Astrocyte of the cerebellum (primary cell): ENCODE measurements at regions not wholly inside any gene's neighbourhood (a gene's known extent, or its start where the extent isn't known, plus 50 kb on each side); places are given as distances from the start of the nearest gene placed in this dataset.

Experiments used
- DNase-seq: peaks from one replicate; pipeline ENCODE4 v3.0.0-alpha.2; 2011; ENCODE audit warnings: low read depth
- H3K4me3 ChIP-seq: 2 replicates; pipeline ENCODE4 v1.5.1; 2011; ENCODE audit warnings: mild to moderate bottlenecking, low read depth, low read length, moderate library complexity
- in situ Hi-C: cut with HindIII; loops from 2 replicates; pipeline ENCODE4 v1.10.0; 2017; ENCODE audit warnings: low sequenced_read_pairs
- TF ChIP-seq, protein P1 (sequence below): IDR thresholded peaks from 2 replicates; pipeline ENCODE4 v1.5.1; 2012; ENCODE audit warnings: low read length, low read depth, moderate library complexity, mild to moderate bottlenecking; ENCODE audit errors: missing control alignments

DNA sequence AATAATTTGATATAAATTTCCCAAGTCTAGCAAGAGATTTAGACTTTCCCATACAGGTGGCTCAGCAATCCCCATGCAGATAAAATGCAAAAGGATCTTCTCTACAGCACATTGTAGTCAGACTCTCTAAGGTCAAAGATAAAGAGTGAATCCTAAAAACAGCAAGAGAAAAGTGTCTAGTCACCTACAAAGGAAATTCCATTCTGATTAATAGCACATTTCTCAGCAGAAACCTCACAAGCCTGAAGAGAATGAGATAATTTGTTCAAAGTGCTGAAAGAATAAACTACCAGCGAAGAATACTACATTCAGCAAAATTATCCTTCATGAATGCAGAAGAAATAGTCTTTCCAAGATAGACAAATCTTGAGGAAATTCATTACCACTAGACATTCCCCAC is 493.3 kb downstream of the PRELID2 start:
- TF ChIP-seq, protein P1, sequence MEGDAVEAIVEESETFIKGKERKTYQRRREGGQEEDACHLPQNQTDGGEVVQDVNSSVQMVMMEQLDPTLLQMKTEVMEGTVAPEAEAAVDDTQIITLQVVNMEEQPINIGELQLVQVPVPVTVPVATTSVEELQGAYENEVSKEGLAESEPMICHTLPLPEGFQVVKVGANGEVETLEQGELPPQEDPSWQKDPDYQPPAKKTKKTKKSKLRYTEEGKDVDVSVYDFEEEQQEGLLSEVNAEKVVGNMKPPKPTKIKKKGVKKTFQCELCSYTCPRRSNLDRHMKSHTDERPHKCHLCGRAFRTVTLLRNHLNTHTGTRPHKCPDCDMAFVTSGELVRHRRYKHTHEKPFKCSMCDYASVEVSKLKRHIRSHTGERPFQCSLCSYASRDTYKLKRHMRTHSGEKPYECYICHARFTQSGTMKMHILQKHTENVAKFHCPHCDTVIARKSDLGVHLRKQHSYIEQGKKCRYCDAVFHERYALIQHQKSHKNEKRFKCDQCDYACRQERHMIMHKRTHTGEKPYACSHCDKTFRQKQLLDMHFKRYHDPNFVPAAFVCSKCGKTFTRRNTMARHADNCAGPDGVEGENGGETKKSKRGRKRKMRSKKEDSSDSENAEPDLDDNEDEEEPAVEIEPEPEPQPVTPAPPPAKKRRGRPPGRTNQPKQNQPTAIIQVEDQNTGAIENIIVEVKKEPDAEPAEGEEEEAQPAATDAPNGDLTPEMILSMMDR: no peak
- no peak for DNase-seq
- H3K4me3 ChIP-seq: no peak overlapping the region
- in situ Hi-C loops: no loop called here

DNA sequence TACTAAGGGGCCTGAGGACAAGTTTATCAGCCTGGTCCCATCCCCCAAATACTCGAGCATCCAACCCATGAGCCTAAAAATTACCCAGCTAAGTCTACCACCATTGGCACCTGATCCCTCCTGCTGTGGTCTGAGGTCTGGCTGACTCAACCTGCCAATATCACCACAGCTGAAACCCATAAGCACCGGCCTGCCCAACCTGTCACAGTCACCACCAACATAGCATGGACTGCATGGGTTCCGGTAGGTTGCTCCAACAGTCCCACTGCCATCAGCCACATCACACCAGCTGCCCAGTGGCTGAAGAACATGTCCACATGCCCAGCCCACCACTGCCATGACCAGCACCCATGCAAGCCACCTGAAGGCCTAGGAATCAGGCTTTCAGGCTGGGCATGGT is 495.0 kb downstream of the PRELID2 start:
- TF ChIP-seq, protein P1: no peak
- H3K4me3 ChIP-seq: no peak overlapping the region
- DNase-seq: no peak
- in situ Hi-C loops: no loop called here

DNA sequence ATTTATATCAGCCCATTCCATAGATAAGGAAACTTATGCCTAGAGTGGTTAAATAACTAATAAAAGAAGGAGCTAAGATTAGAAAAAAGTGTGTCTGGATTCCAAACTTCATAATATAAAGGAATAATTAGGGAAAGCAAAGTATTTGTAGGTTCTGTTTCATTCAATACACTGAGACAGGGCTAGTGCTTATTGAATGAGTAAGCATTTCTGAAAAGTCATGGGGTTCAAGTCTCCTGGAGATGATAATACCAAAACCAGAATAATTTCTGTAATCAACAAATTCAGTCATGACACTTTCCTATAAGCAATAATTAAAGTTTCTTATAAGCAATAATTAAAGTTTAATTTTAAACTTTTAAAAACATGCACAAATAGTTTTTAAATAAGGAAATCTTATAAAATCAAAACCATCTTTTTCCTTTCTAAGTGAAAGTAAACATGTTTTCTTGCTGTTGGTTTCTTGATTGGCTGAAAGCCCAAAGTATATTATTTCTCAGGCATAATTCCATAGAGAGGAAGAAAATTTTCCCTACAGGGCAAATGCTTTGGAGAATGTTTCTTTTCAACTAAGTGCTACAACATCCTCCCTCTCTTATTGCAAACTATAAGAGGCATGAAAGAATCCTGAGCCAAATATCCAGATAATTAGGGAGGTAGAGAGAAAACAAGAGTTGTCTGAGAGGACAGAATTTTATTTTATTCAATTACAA is 510.2 kb downstream of the PRELID2 start:
- in situ Hi-C loops: no loop called here
- DNase-seq: no peak
- no peak overlapping the region for H3K4me3 ChIP-seq
- TF ChIP-seq, protein P1: no peak

DNA sequence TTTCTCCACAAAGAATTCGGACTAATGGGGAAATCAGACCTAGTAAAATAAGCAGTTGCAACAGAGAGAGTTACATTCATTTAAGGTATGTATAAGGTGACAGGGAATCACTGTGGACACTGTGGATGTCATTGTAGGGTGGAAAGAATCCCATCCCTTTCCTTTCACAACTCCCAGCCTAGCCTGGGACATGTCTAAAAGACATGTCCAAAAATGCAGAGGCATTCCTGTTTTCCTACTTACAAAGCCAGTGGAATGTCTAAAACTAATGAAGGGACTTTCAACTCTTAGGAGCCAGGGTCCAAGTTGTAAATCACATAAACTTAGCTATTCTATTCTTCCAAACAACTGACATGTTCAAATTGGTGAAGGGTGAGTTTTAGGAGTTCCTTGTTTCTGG is 511.0 kb downstream of the PRELID2 start:
- no peak for DNase-seq
- in situ Hi-C loops: no loop called here
- TF ChIP-seq, protein P1: no peak
- H3K4me3 ChIP-seq: no peak overlapping the region

DNA sequence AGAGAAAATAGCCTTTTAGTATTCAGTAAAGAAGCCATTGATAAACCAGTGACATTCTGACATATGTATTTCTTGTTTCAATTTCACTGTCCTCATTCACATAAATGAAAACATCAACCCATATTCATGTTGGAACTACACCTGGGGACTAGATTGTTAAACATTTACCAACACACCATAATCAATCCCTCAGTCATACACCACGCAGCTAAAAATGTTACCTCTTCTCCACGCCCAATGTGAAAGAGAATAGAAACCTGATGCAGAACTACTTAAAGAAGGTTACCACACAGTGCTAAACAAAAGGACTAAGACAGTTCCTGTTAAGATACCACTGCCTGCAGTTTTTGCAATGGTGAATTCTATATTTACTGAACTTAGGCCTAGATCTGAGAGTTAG is 518.9 kb downstream of the PRELID2 start:
- TF ChIP-seq, protein P1: no peak
- in situ Hi-C loops: no loop called here
- no peak for DNase-seq
- H3K4me3 ChIP-seq: no peak overlapping the region

DNA sequence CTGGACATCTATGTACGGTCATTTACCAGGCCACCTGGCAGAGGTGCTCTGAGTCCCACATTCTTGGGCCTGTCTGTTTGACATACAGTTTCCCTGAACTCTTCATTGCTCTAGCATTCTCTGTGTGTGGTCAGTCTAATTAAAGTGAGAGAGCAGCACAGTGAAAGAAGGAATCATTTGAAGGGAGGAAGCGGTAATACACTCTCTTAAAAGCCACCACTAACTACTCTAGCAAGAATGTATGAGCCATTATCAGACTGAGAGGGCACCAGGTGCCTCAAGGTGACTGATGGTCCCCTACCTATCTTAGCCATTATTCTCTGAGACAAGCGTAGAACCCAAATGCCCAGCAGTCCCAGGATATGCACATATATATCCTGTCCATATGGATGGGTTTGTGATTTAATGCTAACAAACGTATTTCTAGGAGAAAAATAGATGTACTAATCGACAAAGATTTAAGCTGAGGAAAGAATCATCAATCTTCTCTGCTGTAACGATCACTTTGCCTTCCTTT is 527.2 kb downstream of the PRELID2 start:
- H3K4me3 ChIP-seq: no peak overlapping the region
- TF ChIP-seq, protein P1: no peak
- in situ Hi-C loops: no loop called here
- no peak for DNase-seq
